Kidney glomerular epithelial cell (primary cell): ENCODE measurements at regions not wholly inside any gene's neighbourhood (a gene's known extent, or its start where the extent isn't known, plus 50 kb on each side); places are given as distances from the start of the nearest gene placed in this dataset.

Source experiments
- DNase-seq: peaks from one replicate; lab custom pipeline; 2025; lab: John Stamatoyannopoulos, UW

DNA sequence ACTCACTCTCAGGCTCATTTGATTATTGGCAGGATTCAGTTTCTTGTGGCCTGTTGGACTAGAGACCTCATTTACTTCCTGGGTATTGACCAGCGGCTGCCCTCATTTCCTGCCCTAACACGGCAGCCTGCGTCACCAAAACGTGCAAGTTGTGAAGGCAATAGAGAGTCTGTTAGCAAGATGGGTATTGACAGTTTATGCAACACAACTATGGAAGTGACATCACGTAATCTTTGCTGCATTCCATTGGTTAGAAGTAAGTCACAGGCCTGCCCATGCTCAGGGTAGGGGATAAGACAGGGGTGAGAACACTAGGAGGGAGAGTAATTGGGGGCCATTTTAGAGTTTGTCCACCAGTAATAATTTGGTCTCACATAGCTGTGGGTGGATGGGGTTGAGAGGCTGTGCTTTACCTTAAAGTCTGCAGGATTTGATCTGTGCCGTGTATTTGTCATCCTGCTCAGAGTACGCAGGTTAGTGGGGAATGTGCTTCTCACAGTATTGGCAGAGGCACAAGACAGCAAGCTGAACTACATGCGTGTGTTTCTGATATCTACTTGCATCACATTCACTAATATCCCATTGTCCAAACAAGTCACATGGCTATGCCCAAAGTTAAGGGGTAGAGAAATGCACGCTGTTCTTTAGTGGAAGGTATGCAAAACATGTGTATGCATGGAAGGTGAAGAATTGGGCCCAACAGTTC lies 83.3 kb downstream of the EDEM1 start:
- DNase-seq, result no peak

GRCh38 chr3:5271372-5271683 lies 83.8 kb downstream of the EDEM1 start:
- no peak for DNase-seq

- no peak for DNase-seq
These were observed 84.9 kb downstream of the EDEM1 start for GRCh38 chr3:5272387-5272786.

DNA sequence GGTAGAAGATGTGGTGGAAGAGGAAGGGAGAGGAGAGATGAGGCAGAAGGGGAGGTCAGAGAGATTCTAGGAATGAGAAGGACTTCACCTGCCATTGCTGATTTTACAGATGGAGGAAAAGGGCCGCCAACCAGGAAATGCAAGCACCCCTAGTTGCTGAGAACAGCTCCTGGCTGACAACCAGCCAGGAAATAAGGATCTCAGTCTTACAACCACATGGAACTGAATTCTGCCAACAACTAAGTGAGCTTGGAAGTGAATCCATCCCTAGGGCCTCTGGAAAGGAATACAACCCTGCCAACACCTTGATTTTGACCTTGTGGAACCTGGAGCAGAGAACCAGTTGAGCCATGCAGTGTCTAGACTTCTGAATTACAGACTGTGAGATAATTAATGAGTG lies 86.6 kb downstream of the EDEM1 start:
- no peak for DNase-seq

GRCh38 chr3:5275529-5275928 lies 88.0 kb downstream of the EDEM1 start:
- peak; percentile 47 for DNase-seq

DNA sequence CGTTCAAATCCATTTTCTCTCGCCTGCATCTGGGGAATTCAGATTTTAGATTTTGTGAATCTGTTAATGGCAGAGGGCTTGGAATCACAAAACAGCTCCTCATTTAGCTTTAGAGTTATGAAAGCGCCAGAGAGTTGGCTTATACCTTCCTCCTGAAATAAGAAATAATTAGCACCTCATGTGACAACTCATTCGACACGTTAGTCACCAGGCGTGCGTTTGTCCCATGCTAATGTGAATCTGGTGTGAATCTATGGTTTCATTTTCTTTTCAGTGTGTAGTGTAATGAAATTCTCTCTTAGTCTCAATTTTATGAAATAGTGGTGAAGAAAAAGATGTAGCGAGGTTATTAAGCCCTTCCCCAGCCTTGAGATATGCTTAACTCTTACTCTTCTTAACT lies 89.4 kb downstream of the EDEM1 start:
- no peak for DNase-seq

DNA sequence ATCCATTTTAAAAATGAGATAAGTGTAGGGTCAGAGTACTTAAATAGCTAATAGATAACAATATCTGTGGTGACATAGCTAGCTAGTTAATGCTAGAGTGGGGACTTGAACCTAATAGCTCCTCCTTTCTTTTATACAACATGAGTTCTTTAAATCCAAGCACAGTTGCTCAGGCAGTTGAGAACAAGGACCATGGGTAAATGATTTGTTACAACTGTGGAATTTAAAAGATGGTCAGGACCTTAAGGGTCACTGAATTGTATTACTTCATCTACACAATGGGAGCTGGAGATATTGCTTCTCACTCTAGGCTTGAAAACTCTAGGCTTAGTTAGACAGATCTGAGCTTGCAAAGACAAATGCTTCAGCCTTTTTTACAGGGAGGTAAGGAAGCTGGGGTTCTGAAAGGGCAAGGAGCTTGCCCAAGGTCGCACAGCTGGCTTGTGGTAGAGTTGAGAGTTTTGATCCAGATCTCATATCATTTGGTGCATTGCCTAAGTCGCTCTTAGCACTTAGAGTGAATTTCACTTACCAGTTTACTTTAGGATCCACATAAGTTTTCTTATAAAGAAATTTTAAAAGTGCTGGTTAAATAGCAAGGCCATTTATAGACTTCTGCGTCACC lies 90.2 kb downstream of the EDEM1 start:
- peak; percentile 42 for DNase-seq

DNA sequence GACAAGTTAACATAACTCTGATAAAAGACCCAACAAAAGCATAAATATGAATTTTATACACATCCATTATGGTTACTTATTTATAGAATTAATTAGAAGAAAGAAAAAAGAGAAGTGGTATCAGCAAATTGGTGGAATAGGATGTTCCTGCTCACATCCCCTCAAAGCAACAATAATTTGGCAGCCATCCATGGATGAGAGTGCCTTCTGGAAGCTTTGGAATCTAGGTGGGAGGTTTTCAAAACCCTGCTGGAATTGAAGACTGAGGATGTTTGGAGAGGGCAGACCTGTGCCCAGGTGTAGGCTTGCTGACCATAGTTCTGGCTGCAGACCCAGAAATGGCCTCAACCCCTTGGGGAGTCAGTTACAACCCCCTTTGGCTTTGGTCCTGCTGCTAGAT lies 91.2 kb downstream of the EDEM1 start:
- peak; percentile 59 for DNase-seq

- no peak for DNase-seq
These were observed 95.2 kb downstream of the EDEM1 start for GRCh38 chr3:5282703-5283102.

DNA sequence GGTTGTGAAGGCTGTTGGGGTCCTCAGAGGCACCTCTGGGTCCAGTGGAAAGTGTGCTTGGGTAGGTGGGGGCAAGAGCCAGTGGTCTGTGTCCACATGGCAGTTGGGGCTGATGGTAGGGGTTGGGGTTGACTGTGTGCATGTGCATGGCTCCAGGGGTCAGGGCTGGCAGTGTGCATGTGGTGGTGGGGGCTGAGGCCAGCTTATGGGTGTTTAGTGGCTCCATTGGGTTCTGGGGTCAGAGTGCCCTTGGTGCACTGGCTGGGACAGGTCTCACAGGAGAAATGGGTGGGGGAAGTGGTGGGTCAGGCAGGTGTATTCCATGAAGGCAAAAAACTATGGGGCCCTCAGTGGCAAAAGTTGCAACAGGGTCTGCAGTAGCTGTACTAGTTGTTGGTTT lies 97.9 kb downstream of the EDEM1 start:
- DNase-seq, result no peak

DNA sequence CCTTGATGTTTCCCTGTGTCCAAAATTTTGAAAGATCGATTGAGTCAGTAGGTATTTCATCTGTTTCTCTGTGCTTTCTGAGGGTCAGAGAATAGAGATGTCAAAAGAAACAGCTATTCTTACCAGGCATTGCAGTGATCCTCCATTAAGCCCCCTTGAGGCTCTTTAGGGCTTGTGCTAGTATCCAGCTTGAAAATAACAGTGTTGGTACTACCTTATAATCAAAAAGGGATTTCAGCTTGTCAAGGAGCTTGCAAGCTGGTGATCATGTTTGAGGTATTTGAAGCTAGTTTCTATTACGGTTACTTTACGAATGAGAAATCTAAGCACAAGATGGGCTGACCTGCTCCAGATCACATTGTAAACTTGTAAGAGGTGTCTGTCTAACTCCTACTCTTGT lies 103.4 kb downstream of the EDEM1 start:
- no peak for DNase-seq

GRCh38 chr3:5292512-5292911 lies 105.0 kb downstream of the EDEM1 start:
- no peak for DNase-seq

GRCh38 chr3:5293207-5293606 lies 105.7 kb downstream of the EDEM1 start:
- no peak for DNase-seq

GRCh38 chr3:5294356-5294755 lies 106.8 kb downstream of the EDEM1 start:
- peak; percentile 57 for DNase-seq

DNA sequence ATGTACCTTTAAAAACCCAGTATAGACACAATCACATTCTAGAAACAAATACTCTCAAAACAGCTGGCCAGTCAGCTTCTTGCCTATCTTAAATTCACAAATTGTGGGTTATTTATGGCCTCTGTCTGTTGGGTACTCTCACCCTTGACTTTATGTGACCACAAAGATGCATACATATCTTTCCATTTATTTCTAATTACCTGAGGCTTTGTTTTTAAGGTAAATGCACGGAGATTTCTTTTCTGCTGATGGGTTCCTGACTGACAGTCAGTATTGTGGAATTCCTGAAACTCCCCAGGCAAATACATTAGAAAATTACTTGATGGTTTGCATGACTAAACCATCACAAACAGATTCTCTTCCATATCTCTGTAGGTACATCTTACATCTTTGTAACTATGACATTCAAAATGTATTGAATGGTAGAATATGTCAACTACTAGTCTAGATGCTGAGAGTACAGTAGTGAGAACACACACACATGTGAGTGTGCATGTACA lies 107.7 kb downstream of the EDEM1 start:
- no peak for DNase-seq

DNA sequence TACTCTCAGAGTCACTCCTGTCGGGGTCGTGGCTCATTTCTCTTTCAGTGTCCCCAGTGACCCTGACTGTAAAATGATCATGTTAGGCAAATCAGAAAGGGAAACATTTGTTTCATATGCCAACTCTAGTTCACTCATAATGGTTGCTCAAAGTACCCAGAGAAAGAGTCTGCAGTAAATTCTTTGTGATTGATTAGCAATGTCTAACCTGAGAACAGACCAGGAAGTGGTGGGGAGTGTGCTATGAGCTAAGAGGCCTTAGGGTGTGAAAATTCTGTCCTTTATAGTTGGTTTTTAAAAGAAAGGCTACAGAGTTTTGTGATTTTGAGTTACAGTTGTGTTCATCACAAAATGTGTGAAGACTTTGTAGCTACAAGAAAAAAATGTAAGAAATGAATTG lies 108.9 kb downstream of the EDEM1 start:
- no peak for DNase-seq

DNA sequence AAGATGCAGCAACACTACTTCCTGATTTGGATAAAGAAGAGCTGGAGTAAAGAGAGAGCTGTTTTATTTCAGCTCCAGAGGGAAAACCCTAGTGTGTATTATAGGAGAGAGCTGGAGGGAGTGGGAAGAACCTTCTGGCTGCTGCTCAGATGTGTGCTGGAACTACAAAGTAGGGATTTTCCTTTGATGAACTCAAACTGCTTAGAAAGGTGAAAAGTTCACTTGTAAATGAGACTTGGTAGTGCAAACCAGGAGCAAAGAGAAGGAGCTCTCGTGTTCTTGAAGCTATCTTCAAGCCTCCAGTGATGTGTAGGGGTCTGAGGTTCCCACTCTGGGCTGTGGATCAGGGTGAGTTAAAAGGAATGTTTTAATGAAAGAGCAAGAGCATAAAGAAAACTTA lies 110.4 kb downstream of the EDEM1 start:
- DNase-seq, result no peak

DNA sequence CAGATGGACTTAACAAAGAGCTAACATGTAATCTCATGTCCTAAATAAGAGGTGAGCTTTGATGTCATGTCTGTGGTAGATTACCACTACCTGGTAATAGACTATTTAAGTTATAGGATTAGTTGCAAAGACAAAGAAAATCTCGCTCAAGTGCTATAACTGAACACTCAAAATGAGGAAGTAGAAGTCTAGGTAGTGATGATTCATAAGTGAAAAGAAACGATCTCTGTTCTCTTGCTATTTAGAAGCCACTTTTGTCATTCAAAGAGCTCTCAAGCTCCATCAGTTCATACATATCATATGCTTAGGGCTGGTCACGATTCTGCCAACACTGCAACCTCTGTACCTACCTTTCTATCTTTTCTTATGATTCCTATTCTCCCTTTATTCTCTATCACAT lies 110.9 kb downstream of the EDEM1 start:
- DNase-seq, result no peak

DNA sequence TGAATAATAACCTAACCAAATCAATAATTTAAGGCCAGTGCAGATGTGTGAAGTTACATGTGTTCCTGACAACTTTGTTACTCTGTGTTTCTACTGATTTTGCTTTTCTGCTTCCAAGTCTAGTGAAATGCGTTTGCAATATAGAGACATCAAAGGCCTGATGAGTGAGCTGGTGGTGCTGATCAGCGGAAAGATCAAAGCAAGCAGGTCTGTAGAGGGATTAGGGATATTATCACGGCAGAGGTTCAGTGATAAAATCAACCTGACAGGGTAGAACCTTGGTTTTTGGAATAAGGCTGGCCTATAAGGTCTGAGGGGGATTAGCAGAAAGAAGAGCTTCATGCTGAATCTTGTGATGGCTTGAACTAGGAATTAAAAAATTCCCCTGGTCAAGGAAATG lies 111.7 kb downstream of the EDEM1 start:
- no peak for DNase-seq

- no peak for DNase-seq
These were observed 113.1 kb downstream of the EDEM1 start for GRCh38 chr3:5300638-5301037.

DNA sequence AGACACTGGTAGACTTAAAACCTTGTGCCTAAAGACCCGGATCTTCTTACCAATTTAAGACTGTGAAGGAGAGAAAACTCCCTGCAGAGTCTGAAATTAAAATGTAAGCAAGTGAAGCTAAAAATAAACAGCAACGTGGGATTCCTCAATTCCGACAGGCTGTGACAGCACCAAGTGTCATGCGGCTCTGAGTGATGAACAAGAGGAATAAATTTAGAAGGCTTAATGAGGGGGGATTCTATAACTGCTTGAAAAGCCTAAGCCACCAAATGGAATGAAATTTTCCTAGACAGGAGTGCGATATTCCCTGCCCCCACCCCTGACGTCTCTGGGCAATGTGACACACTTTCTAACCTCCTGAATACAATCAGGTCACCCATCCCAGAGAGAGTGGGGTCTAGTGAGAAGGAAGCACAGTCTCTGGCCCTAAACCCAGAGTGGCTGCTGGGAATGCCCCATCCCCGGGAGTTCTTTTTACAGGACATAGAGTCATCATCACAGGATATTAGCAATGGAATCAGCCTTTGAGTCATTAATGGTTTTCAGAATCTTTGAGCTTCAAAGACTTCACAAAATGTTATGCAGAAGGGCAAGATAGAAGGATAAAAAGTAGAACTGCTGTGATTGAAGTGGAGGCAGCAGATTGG lies 114.3 kb downstream of the EDEM1 start:
- DNase-seq, result peak; percentile 58

GRCh38 chr3:5302661-5303060 lies 115.2 kb downstream of the EDEM1 start:
- no peak for DNase-seq

GRCh38 chr3:5304188-5304587 lies 116.7 kb downstream of the EDEM1 start:
- DNase-seq, result no peak
